ENCODE measurements at regions not wholly inside any gene's neighbourhood (a gene's known extent, or its start where the extent isn't known, plus 50 kb on each side); places are given as distances from the start of the nearest gene placed in this dataset.
A peak's percentile ranks its signal among the peaks of the same experiment; 100 is the strongest.
"Not testable (repeated sequence)": the region's sequence is repeated elsewhere in the genome, so short reads cannot be mapped to it uniquely, and the experiment has no call there.

- DNase-seq = no peak
These were observed 389.7 kb upstream of the PABPC4L start for GRCh38 chr4:134591326-134591725.

- no peak for DNase-seq
These were observed 384.4 kb upstream of the PABPC4L start for GRCh38 chr4:134585972-134586371.

GRCh38 chr4:134567461-134567860, 365.9 kb upstream of the PABPC4L start:
- DNase-seq = no peak

- DNase-seq = no peak
These were observed 359.1 kb upstream of the PABPC4L start for GRCh38 chr4:134560728-134561127.

GRCh38 chr4:134552063-134552462, 350.5 kb upstream of the PABPC4L start:
- no peak for DNase-seq

DNA sequence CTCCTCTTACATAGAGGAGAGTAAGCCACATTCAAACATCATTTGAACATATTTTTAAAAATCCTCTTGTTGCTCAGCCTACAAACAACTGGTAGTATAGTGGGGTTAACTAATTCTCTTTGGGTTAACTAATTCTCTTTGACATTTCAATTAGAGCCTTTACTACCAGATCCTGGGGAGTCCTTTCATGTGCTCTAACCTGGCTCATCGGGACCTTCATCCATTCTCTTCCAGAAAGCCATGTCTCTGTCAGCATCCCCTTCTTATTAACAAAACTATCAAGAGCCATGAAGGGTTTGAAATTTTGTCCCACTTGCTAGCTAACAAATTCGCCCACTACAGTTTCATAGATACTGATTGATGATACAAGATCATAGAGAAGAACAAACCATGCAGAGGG, 349.8 kb upstream of the PABPC4L start:
- DNase-seq = no peak

- no peak for DNase-seq
These were observed 346.6 kb upstream of the PABPC4L start for GRCh38 chr4:134548052-134548628.

GRCh38 chr4:134546279-134546678, 344.7 kb upstream of the PABPC4L start:
- no peak for DNase-seq

DNA sequence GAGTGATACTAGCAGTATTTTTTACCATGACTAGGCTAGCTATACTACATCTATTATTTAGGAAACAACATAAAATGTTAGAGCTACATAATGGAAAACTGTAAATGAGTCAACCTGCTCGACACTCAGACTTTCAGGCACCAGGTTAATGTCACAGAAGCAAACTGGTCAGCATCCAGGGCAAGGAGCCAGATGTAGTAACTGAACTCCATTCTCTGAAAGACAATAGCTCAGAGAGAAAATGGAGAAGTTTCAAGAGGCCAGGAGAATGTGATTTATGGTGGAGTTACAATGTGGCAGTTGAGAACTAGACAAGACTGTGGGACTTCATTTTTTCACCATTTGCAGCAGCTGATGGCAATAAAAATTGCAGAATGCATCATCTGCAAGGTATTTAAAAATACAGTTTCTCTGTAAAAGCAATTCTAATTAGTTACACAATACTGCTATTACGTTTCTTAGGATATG, 342.7 kb upstream of the PABPC4L start:
- peak; percentile 2 for DNase-seq

DNA sequence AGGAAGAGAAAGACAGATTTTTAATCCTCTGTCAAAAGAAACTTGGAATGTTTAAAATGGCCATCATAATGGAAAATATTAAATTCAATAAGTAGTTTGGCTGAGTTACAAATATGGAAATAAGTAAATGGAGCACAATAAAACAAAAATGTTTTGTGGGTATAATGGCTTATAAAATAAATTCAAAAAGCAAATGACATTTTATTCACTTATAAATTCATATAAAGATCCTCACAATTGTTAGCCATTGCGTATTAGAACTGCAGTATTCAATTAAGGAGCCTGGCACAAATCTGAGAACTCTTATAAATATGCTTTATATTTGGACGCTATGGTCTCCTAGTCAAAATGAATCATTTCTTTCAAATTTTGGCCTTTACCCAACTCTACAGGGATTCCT, 339.0 kb upstream of the PABPC4L start:
- DNase-seq = no peak

- no peak for DNase-seq
These were observed 338.2 kb upstream of the PABPC4L start for GRCh38 chr4:134539729-134540231.

GRCh38 chr4:134537701-134538100, 336.1 kb upstream of the PABPC4L start:
- no peak for DNase-seq

GRCh38 chr4:134533068-134533467, 331.5 kb upstream of the PABPC4L start:
- DNase-seq = no peak

DNA sequence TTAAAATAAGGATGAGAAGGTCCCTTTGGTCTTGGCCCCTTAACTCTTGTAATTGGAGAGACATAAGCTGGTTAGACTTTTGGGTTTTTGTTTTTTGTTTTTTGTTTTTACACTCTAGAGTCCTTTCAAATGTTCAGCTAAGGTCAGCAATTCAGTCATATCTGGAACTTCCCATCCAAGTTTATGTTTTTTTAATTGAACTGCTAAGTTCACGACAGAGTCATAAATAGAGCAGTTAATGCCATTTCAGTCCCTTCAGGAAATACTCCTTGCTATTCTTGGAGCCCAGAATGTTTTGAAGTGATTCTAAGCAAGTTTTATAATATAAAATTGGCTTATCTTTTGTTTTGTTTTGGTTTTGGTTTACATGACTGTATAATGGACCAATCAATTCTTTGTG, 329.4 kb upstream of the PABPC4L start:
- DNase-seq = no peak

GRCh38 chr4:134529629-134530028, 328.0 kb upstream of the PABPC4L start:
- no peak for DNase-seq

GRCh38 chr4:134518574-134519217, 317.1 kb upstream of the PABPC4L start:
- DNase-seq = no peak

DNA sequence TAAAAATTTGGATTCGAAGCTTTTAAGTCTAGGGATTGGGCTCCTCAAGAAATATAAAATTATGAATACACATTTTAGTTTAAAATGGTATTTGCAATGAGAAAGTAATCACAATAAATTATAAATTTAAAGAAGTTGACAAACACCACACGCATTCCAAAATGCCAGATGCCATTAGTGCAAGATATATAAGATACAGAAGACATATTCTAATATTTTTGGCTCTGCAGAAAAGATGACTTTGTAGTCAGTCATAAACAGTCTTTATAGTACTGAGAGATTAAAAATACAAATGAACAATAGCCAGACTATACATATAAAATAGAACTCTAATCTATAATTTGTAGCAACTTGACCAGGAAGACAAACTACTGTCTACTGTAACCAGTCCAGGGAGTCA, 309.0 kb upstream of the PABPC4L start:
- DNase-seq = no peak

- no peak for DNase-seq
These were observed 303.9 kb upstream of the PABPC4L start for GRCh38 chr4:134505511-134505910.

GRCh38 chr4:134501973-134502643, 300.5 kb upstream of the PABPC4L start:
- DNase-seq = no peak

DNA sequence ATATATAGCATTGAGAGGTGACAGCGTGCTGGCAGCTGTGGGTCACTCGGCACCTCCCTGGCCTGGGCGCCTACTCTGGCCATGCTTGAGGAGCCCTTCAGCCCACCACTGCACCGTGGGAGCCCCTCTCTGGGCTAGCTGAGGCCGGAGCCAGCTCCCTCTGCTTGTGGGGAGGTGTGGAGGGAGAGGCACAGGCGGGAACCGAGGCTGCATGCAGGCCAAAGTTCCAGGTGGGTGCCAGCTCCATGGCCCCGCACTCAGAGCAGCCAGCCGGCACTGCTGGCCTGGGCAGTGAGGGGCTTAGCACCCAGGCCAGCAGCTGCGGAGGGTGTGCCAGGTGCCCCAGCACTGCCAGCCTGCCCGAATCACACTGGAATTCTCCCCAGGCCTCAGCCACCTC, 299.9 kb upstream of the PABPC4L start:
- not testable (repeated sequence) for DNase-seq

- no peak for DNase-seq
These were observed 297.5 kb upstream of the PABPC4L start for GRCh38 chr4:134499074-134499473.

- no peak for DNase-seq
These were observed 289.3 kb upstream of the PABPC4L start for GRCh38 chr4:134490863-134491262.

- DNase-seq = not testable (repeated sequence)
These were observed 281.9 kb upstream of the PABPC4L start for GRCh38 chr4:134483514-134483913.

- DNase-seq = no peak
These were observed 270.0 kb upstream of the PABPC4L start for GRCh38 chr4:134471569-134471968.
